ENCODE measurements at regions not wholly inside any gene's neighbourhood (a gene's known extent, or its start where the extent isn't known, plus 50 kb on each side); places are given as distances from the start of the nearest gene placed in this dataset.
"Not testable (repeated sequence)": the region's sequence is repeated elsewhere in the genome, so short reads cannot be mapped to it uniquely, and the experiment has no call there.

DNA sequence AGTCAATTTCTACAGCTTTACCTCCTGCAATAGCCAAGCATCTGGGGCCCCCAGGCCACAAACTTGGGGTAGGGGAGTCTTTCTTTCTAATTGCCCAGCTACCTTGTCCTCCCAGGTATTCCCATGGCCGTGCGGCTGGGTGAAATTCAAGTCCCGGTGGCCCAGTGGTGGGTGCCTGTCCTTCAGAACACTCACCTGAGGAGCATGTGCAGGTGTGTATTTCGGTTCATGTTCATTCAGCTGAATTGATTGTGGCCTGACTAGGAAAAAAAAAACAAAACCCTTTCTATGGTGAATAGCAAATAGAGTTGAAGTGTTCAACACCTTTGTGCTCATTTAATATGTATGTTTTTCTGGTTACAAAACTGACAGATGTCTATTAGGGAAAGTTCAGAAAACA lies 319.5 kb upstream of the CHRNA7 start:
- TF ChIP-seq, protein P1, sequence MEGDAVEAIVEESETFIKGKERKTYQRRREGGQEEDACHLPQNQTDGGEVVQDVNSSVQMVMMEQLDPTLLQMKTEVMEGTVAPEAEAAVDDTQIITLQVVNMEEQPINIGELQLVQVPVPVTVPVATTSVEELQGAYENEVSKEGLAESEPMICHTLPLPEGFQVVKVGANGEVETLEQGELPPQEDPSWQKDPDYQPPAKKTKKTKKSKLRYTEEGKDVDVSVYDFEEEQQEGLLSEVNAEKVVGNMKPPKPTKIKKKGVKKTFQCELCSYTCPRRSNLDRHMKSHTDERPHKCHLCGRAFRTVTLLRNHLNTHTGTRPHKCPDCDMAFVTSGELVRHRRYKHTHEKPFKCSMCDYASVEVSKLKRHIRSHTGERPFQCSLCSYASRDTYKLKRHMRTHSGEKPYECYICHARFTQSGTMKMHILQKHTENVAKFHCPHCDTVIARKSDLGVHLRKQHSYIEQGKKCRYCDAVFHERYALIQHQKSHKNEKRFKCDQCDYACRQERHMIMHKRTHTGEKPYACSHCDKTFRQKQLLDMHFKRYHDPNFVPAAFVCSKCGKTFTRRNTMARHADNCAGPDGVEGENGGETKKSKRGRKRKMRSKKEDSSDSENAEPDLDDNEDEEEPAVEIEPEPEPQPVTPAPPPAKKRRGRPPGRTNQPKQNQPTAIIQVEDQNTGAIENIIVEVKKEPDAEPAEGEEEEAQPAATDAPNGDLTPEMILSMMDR (conservative IDR thresholded peaks at IDR 0.05), result not testable (repeated sequence)
- TF ChIP-seq ZFX (IDR thresholded peaks at IDR 0.05), result not testable (repeated sequence)

Data from C4-2B (cell line).